GM18867 (cell line): ENCODE measurements at regions not wholly inside any gene's neighbourhood (a gene's known extent, or its start where the extent isn't known, plus 50 kb on each side); places are given as distances from the start of the nearest gene placed in this dataset.

Experiments
- ATAC-seq: cut with Tn5 transposase; IDR thresholded peaks from one replicate; pipeline ENCODE4 v1.9.1; 2021; ENCODE audit warnings: mild to moderate bottlenecking, moderate library complexity; ENCODE audit not compliant: unreplicated experiment

- peak; percentile 68 for ATAC-seq
Observed at GRCh38 chr11:111098091-111098490, 147.4 kb upstream of the POU2AF2 start.

GRCh38 chr11:111097191-111097590, 148.3 kb upstream of the POU2AF2 start:
- peak; percentile 60 for ATAC-seq

- no peak for ATAC-seq
Observed at GRCh38 chr11:111095327-111095726, 150.2 kb upstream of the POU2AF2 start.

GRCh38 chr11:111093061-111093460, 152.5 kb upstream of the POU2AF2 start:
- no peak for ATAC-seq

GRCh38 chr11:111091321-111091938, 154.1 kb upstream of the POU2AF2 start:
- ATAC-seq, result no peak

- no peak for ATAC-seq
Observed at GRCh38 chr11:111089759-111090158, 155.8 kb upstream of the POU2AF2 start.

GRCh38 chr11:111088847-111089355, 156.6 kb upstream of the POU2AF2 start:
- ATAC-seq, result no peak

- no peak for ATAC-seq
Observed at GRCh38 chr11:111086058-111086457, 159.5 kb upstream of the POU2AF2 start.

- ATAC-seq, result no peak
Observed at GRCh38 chr11:111082664-111083063, 162.9 kb upstream of the POU2AF2 start.

- no peak for ATAC-seq
Observed at GRCh38 chr11:111081021-111081511, 164.5 kb upstream of the POU2AF2 start.

- ATAC-seq, result no peak
Observed at GRCh38 chr11:111077530-111078322, 167.8 kb upstream of the POU2AF2 start.

GRCh38 chr11:111069066-111069465, 176.5 kb upstream of the POU2AF2 start:
- no peak for ATAC-seq

GRCh38 chr11:111067994-111068393, 177.5 kb upstream of the POU2AF2 start:
- no peak for ATAC-seq

- no peak for ATAC-seq
Observed at GRCh38 chr11:111066846-111067245, 178.7 kb upstream of the POU2AF2 start.

- no peak for ATAC-seq
Observed at GRCh38 chr11:111063726-111064517, 181.6 kb upstream of the POU2AF2 start.

GRCh38 chr11:111062420-111062819, 183.1 kb upstream of the POU2AF2 start:
- ATAC-seq, result no peak

- no peak for ATAC-seq
Observed at GRCh38 chr11:111059726-111060125, 185.8 kb upstream of the POU2AF2 start.

- ATAC-seq, result no peak
Observed at GRCh38 chr11:111049131-111049530, 196.4 kb upstream of the POU2AF2 start.

- no peak for ATAC-seq
Observed at GRCh38 chr11:111047374-111047773, 198.2 kb upstream of the POU2AF2 start.

GRCh38 chr11:111046291-111046690, 199.2 kb upstream of the POU2AF2 start:
- ATAC-seq, result no peak

GRCh38 chr11:111045874-111046273, 199.7 kb upstream of the POU2AF2 start:
- ATAC-seq, result no peak
